HCT116 (cell line): ENCODE measurements at regions not wholly inside any gene's neighbourhood (a gene's known extent, or its start where the extent isn't known, plus 50 kb on each side); places are given as distances from the start of the nearest gene placed in this dataset.
"Not testable (repeated sequence)": the region's sequence is repeated elsewhere in the genome, so short reads cannot be mapped to it uniquely, and the experiment has no call there.

Experiments
- CEBPB ChIP-seq: IDR thresholded peaks from 2 replicates; pipeline ENCODE4 v1.6.1; 2012; ENCODE audit warnings: low read depth
- EZH2 ChIP-seq: fragments of 200-600 bp; sonication (generic); IDR thresholded peaks from 2 replicates; pipeline ENCODE4 v1.6.1; 2017; ENCODE audit warnings: antibody characterized with exemption, mixed run types
- EZH2phosphoT487 ChIP-seq: fragments of 200-600 bp; IDR thresholded peaks from 2 replicates; pipeline ENCODE4 v1.6.1; 2018; ENCODE audit warnings: antibody characterized with exemption, borderline replicate concordance
- JUND ChIP-seq: IDR thresholded peaks from 2 replicates; pipeline ENCODE4 v1.6.1; 2012
- POLR2A ChIP-seq: IDR thresholded peaks from 2 replicates; pipeline ENCODE4 v1.7.0; 2011; ENCODE audit warnings: borderline replicate concordance; ENCODE audit not compliant: insufficient read depth, insufficient read length; ENCODE audit errors: extremely low read depth
- POLR2AphosphoS5 ChIP-seq: IDR thresholded peaks from 2 replicates; pipeline ENCODE4 v1.6.1; 2011; ENCODE audit warnings: mild to moderate bottlenecking, low read depth, low read length, moderate library complexity
- RAD21 ChIP-seq: IDR thresholded peaks from 2 replicates; pipeline ENCODE4 v1.6.1; 2012; ENCODE audit warnings: low read depth, mild to moderate bottlenecking
- ZNF274 ChIP-seq: fragments of 200-500 bp; sonication (Bioruptor generic); IDR thresholded peaks from 2 replicates; pipeline ENCODE4 v1.6.1; 2014; ENCODE audit warnings: mild to moderate bottlenecking, low read depth, low read length, inconsistent platforms
- TF ChIP-seq, protein P1 (sequence below), 3 experiments: fragments of 200-600 bp in 1 of 3; sonication (generic) in 1 of 3; IDR thresholded peaks in 2 of 3; conservative IDR thresholded peaks in 1 of 3; 2 replicates each; pipeline ENCODE4 v1.5.1; 2012 to 2017; ENCODE audit warnings: low read depth in 2 of 3, low read length in 2 of 3, antibody characterized with exemption in 1 of 3, borderline replicate concordance in 1 of 3, control low read depth in 1 of 3, mild to moderate bottlenecking in 1 of 3, mixed read lengths in 1 of 3, mixed run types in 1 of 3, moderate library complexity in 1 of 3; ENCODE audit not compliant: insufficient read depth in 1 of 3
- TF ChIP-seq, protein P2 (sequence below): IDR thresholded peaks from 2 replicates; pipeline ENCODE4 v1.6.1; 2012; ENCODE audit warnings: low read depth

DNA sequence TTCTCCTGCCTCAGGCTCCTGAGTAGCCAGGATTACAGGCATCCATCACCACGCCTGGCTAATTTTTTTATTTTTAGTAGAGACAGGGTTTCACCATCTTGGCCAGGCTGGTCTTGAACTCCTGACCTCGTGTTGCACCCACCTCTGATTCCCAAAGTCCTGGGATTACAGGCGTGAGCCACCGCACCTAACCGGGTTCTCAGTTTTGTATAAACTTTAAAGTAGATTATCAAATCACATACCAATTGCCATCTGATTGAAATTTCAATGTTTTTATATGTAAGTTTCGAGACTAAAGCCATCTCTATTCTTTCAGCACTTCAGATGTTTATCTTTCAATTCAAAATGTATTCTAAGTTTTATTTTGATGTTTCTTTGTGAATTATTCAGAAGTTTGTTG is 110.1 kb downstream of the POTEH start:
- TF ChIP-seq POLR2A, EZH2, RAD21, JUND, POLR2AphosphoS5, ZNF274, EZH2phosphoT487, CEBPB: not testable (repeated sequence)
- TF ChIP-seq, protein P1, sequence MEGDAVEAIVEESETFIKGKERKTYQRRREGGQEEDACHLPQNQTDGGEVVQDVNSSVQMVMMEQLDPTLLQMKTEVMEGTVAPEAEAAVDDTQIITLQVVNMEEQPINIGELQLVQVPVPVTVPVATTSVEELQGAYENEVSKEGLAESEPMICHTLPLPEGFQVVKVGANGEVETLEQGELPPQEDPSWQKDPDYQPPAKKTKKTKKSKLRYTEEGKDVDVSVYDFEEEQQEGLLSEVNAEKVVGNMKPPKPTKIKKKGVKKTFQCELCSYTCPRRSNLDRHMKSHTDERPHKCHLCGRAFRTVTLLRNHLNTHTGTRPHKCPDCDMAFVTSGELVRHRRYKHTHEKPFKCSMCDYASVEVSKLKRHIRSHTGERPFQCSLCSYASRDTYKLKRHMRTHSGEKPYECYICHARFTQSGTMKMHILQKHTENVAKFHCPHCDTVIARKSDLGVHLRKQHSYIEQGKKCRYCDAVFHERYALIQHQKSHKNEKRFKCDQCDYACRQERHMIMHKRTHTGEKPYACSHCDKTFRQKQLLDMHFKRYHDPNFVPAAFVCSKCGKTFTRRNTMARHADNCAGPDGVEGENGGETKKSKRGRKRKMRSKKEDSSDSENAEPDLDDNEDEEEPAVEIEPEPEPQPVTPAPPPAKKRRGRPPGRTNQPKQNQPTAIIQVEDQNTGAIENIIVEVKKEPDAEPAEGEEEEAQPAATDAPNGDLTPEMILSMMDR (IDR thresholded peaks at IDR 0.05 in 2 of 3, conservative IDR thresholded peaks at IDR 0.05 in 1 of 3; ENCODE audit: borderline replicate concordance in 1 of 3, insufficient read depth in 1 of 3, low read depth in 2 of 3, low read length in 2 of 3) = not testable (repeated sequence)
- TF ChIP-seq, protein P2, sequence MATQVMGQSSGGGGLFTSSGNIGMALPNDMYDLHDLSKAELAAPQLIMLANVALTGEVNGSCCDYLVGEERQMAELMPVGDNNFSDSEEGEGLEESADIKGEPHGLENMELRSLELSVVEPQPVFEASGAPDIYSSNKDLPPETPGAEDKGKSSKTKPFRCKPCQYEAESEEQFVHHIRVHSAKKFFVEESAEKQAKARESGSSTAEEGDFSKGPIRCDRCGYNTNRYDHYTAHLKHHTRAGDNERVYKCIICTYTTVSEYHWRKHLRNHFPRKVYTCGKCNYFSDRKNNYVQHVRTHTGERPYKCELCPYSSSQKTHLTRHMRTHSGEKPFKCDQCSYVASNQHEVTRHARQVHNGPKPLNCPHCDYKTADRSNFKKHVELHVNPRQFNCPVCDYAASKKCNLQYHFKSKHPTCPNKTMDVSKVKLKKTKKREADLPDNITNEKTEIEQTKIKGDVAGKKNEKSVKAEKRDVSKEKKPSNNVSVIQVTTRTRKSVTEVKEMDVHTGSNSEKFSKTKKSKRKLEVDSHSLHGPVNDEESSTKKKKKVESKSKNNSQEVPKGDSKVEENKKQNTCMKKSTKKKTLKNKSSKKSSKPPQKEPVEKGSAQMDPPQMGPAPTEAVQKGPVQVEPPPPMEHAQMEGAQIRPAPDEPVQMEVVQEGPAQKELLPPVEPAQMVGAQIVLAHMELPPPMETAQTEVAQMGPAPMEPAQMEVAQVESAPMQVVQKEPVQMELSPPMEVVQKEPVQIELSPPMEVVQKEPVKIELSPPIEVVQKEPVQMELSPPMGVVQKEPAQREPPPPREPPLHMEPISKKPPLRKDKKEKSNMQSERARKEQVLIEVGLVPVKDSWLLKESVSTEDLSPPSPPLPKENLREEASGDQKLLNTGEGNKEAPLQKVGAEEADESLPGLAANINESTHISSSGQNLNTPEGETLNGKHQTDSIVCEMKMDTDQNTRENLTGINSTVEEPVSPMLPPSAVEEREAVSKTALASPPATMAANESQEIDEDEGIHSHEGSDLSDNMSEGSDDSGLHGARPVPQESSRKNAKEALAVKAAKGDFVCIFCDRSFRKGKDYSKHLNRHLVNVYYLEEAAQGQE = not testable (repeated sequence)
